IMR-90 (cell line): ENCODE measurements at regions not wholly inside any gene's neighbourhood (a gene's known extent, or its start where the extent isn't known, plus 50 kb on each side); places are given as distances from the start of the nearest gene placed in this dataset.

Experiments used
- ATAC-seq: fragments of 200-7000 bp; cut with Tn5 transposase; 2 replicates; pipeline ENCODE4 v1.9.1; 2020; ENCODE audit warnings: low read depth, mild to moderate bottlenecking, moderate library complexity
- BruUV-seq: library from RNA; stranded (reverse); fragments of 400-500 nt; replicated peaks from 2 replicates; lab custom pipeline; 2021; lab: Mats Ljungman, UMichigan
- CTCF ChIA-PET: fragments of 300-600 bp; formaldehyde crosslinking; extraction: SDS; loops from one replicate; lab custom pipeline; 2021; ENCODE audit warnings: antibody characterized with exemption; lab: Yijun Ruan, JAX
- POLR2A ChIA-PET: fragments of 300-600 bp; sonication (Branson Sonifier 250); formaldehyde crosslinking; loops from one replicate; lab custom pipeline; 2022; ENCODE audit warnings: antibody characterized with exemption; ENCODE audit not compliant: unreplicated experiment; lab: Charles Lee
- DNase-seq: peaks from one replicate; pipeline ENCODE4 v3.0.0; 2013
- H2AFZ ChIP-seq: replicated peaks from 2 replicates; pipeline ENCODE3; 2013; ENCODE audit warnings: low read length, mild to moderate bottlenecking; ENCODE audit not compliant: poor library complexity
- H2AK5ac ChIP-seq: 2 replicates; pipeline ENCODE4 v1.6.1; 2013; ENCODE audit warnings: low read depth, low read length, inconsistent platforms
- H2AK9ac ChIP-seq: replicated peaks from 2 replicates; pipeline ENCODE3; 2013; ENCODE audit warnings: mild to moderate bottlenecking, low read depth, low read length, moderate library complexity; ENCODE audit not compliant: poor library complexity
- H2BK120ac ChIP-seq: 2 replicates; pipeline ENCODE4 v1.6.1; 2013; ENCODE audit warnings: low read depth, low read length, inconsistent platforms
- H2BK15ac ChIP-seq: 3 replicates; pipeline ENCODE4 v1.6.1; 2013; ENCODE audit warnings: low read depth, low read length, inconsistent platforms
- H2BK20ac ChIP-seq: 2 replicates; pipeline ENCODE4 v1.6.1; 2013; ENCODE audit warnings: low read depth, mild to moderate bottlenecking, inconsistent platforms, low read length, moderate library complexity
- H2BK5ac ChIP-seq: 2 replicates; pipeline ENCODE4 v1.6.1; 2013; ENCODE audit warnings: mild to moderate bottlenecking, low read depth, low read length, inconsistent platforms; ENCODE audit not compliant: poor library complexity, severe bottlenecking
- H3K14ac ChIP-seq: replicated peaks from 2 replicates; pipeline ENCODE4 v1.6.1; 2013; ENCODE audit warnings: low read depth, low read length, inconsistent platforms
- H3K18ac ChIP-seq: 2 replicates; pipeline ENCODE4 v1.6.1; 2013; ENCODE audit warnings: low read depth, low read length, control low read depth
- H3K23ac ChIP-seq: 2 replicates; pipeline ENCODE4 v1.6.1; 2013; ENCODE audit warnings: low read depth, low read length, inconsistent platforms
- H3K27ac ChIP-seq: 2 replicates; pipeline ENCODE4 v1.5.1; 2013; ENCODE audit warnings: mild to moderate bottlenecking, control low read depth, low read length; ENCODE audit not compliant: insufficient read depth
- H3K27me3 ChIP-seq: 2 replicates; pipeline ENCODE4 v1.6.1; 2013; ENCODE audit warnings: low read length; ENCODE audit not compliant: control insufficient read depth, insufficient read depth
- H3K36me3 ChIP-seq: 2 replicates; pipeline ENCODE4 v1.6.1; 2013; ENCODE audit warnings: low read length, mixed read lengths; ENCODE audit not compliant: control insufficient read depth, insufficient read depth
- H3K4ac ChIP-seq: 2 replicates; pipeline ENCODE4 v1.6.1; 2013; ENCODE audit warnings: low read depth, low read length, inconsistent platforms
- H3K4me1 ChIP-seq: 2 replicates; pipeline ENCODE4 v1.6.1; 2013; ENCODE audit warnings: low read length, mixed read lengths; ENCODE audit not compliant: control insufficient read depth, insufficient read depth
- H3K4me2 ChIP-seq: 2 replicates; pipeline ENCODE4 v1.6.1; 2013; ENCODE audit warnings: low read depth, mild to moderate bottlenecking, control low read depth, low read length, moderate library complexity
- H3K4me3 ChIP-seq: 2 replicates; pipeline ENCODE4 v1.5.1; 2013; ENCODE audit warnings: low read depth, mild to moderate bottlenecking, control low read depth, low read length, moderate library complexity; ENCODE audit not compliant: insufficient read depth
- H3K56ac ChIP-seq: 2 replicates; pipeline ENCODE4 v1.6.1; 2013; ENCODE audit warnings: low read length, inconsistent platforms; ENCODE audit not compliant: insufficient read depth; ENCODE audit errors: extremely low read depth
- H3K79me1 ChIP-seq, 2 experiments: 2 replicates each; pipeline ENCODE4 v1.6.1; 2013; ENCODE audit warnings: low read length in 2 of 2, inconsistent platforms in 1 of 2, low read depth in 1 of 2
- H3K9ac ChIP-seq: 2 replicates; pipeline ENCODE4 v1.6.1; 2013; ENCODE audit warnings: low read depth, low read length, control low read depth
- H3K9me1 ChIP-seq: 2 replicates; pipeline ENCODE4 v1.6.1; 2013; ENCODE audit warnings: low read length, inconsistent platforms; ENCODE audit not compliant: insufficient read depth
- H3K9me3 ChIP-seq: 2 replicates; pipeline ENCODE4 v1.6.1; 2013; ENCODE audit warnings: low read length; ENCODE audit not compliant: control insufficient read depth, insufficient read depth
- H4K20me1 ChIP-seq: 2 replicates; pipeline ENCODE4 v1.6.1; 2013; ENCODE audit warnings: low read length, inconsistent platforms; ENCODE audit not compliant: insufficient read depth
- H4K5ac ChIP-seq: 2 replicates; pipeline ENCODE4 v1.6.1; 2013; ENCODE audit warnings: mild to moderate bottlenecking, low read depth, low read length, control low read depth
- H4K8ac ChIP-seq, 2 experiments: 2 replicates each; pipeline ENCODE4 v1.6.1; 2013; ENCODE audit warnings: low read depth in 2 of 2, low read length in 2 of 2, control low read depth in 1 of 2, inconsistent platforms in 1 of 2
- H4K91ac ChIP-seq: 2 replicates; pipeline ENCODE4 v1.6.1; 2013; ENCODE audit warnings: low read depth, low read length, inconsistent platforms; ENCODE audit not compliant: insufficient read depth
- CEBPB ChIP-seq: IDR thresholded peaks from 2 replicates; pipeline ENCODE4 v1.6.1; 2012; ENCODE audit warnings: low read depth, low read length, improper control_type of control experiment
- CHD1 ChIP-seq: IDR thresholded peaks from 2 replicates; pipeline ENCODE4 v1.6.1; 2012; ENCODE audit warnings: low read depth, low read length, improper control_type of control experiment
- MXI1 ChIP-seq: IDR thresholded peaks from 2 replicates; pipeline ENCODE4 v1.6.1; 2012; ENCODE audit warnings: low read depth, mild to moderate bottlenecking, low read length, moderate library complexity, borderline replicate concordance
- WGBS, 2 experiments: methylation state at CpG; one replicate each; pipeline versions ENCODE4 v1.1.5 to v1.1.7; 2013; ENCODE audit warnings: missing lambda C conversion rate in 2 of 2; ENCODE audit not compliant: insufficient read length in 1 of 2; ENCODE audit errors: extremely low coverage in 2 of 2; 5-methylcytosine and 5-hydroxymethylcytosine counted together
- dilution Hi-C: fragments of 300-500 bp; cut with HindIII; formaldehyde crosslinking; loops from one replicate; pipeline ENCODE4 v1.14.3; 2018; ENCODE audit warnings: low sequenced_read_pairs; ENCODE audit not compliant: unreplicated experiment
- in situ Hi-C: fragments of 300-500 bp; cut with MboI; formaldehyde crosslinking; loops from 3 replicates; pipeline ENCODE4 v1.14.3; 2019; ENCODE audit warnings: low sequenced_read_pairs, inconsistent platforms, mixed read lengths
- intact Hi-C: fragments of 100-400 bp; cut with micrococcal nuclease; formaldehyde crosslinking; loops from 2 replicates; pipeline ENCODE4 v1.10.0; 2022

DNA sequence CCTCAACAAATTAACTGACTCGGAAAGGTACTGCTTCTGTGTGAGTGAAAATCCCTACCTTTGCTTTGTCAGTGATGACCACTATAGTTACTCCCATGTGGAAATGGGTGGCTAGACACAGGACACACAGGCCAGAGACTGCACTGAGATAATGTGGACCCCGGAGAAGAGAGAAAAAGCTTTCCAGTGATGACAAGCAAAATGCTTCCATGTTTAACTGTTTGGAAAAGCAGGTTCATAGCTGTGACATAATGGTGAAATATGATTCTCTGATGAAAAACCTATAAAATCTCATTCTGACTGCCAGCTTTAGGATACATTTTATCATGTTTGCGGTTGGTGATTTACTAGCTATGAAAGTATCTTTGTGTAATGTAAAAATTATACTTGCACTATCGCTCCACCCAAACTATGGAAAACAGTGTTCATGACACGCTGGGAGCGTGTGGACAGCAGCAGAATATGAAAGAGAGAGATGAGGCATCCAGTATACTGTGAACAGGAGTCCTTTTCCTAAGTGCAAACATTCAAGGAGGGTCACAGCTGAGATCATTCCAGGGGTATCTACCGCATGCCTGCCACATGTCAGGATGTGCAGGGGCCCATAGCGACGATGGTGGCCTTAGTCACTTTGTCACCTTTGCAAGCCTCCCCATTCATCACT is 782.7 kb upstream of the SOX11 start:
- intact Hi-C loops (no loop called here), in situ Hi-C loops (no loop called here), dilution Hi-C loops (no loop called here)
- Histone ChIP-seq H4K20me1 (no peaks in the 10 kb centered on the region), H4K91ac (no peak overlapping the region), H3K4me3 (no peak overlapping the region), H3K4ac (no peak overlapping the region), H3K79me1 (no peaks in the 10 kb centered on the region), H2BK120ac (no peak overlapping the region), H3K27ac (no peak overlapping the region), H3K18ac (no peak overlapping the region), H3K9me3 (peaks cover 11% of the 10 kb centered on the region), H3K9me1 (no peaks in the 10 kb centered on the region), H2BK20ac (no peak overlapping the region), H3K14ac (no peak overlapping the region), H3K36me3 (no peaks in the 10 kb centered on the region), H3K56ac (no peak overlapping the region), H2AK9ac (no peak overlapping the region), H2BK5ac (no peak overlapping the region), H2AK5ac (no peak overlapping the region), H3K27me3 (no peaks in the 10 kb centered on the region), H3K23ac (no peak overlapping the region), H3K4me2 (no peak overlapping the region), H3K4me1 (no peaks in the 10 kb centered on the region), H4K5ac (no peak overlapping the region), H4K8ac (no peak overlapping the region), H2AFZ (no peak overlapping the region), H2BK15ac (no peak overlapping the region), H3K9ac (no peak overlapping the region)
- ChIA-PET POLR2A (no interaction called here), CTCF (no interaction called here)
- TF ChIP-seq MXI1 (no peak), CEBPB (no peak), CHD1 (no peak)
- no CpG with 5 or more reads among the region's 9 CpGs for WGBS, 2 experiments
- BruUV-seq, result no TSS peak
- ATAC-seq (no peak), DNase-seq (no peak)
